ENCODE measurements at regions not wholly inside any gene's neighbourhood (a gene's known extent, or its start where the extent isn't known, plus 50 kb on each side); places are given as distances from the start of the nearest gene placed in this dataset.
"Not testable (repeated sequence)": the region's sequence is repeated elsewhere in the genome, so short reads cannot be mapped to it uniquely, and the experiment has no call there.

GRCh38 chr10:23540401-23541030, 101.6 kb downstream of the OTUD1 start:
- DNase-seq (ENCODE audit: extremely low read depth in 1 of 2, low read depth in 1 of 2), result no peak

- no peak for DNase-seq (ENCODE audit: extremely low read depth in 1 of 2, low read depth in 1 of 2)
Measured at GRCh38 chr10:23543691-23544380, 105.0 kb downstream of the OTUD1 start.

GRCh38 chr10:23545866-23546265, 107.0 kb downstream of the OTUD1 start:
- not testable (repeated sequence) for DNase-seq (ENCODE audit: extremely low read depth in 1 of 2, low read depth in 1 of 2)

GRCh38 chr10:23556727-23557440, 118.0 kb downstream of the OTUD1 start:
- DNase-seq (ENCODE audit: extremely low read depth in 1 of 2, low read depth in 1 of 2), result no peak

- DNase-seq (ENCODE audit: extremely low read depth in 1 of 2, low read depth in 1 of 2), result no peak
Measured at GRCh38 chr10:23557777-23558176, 118.9 kb downstream of the OTUD1 start.

GRCh38 chr10:23558361-23558799, 119.5 kb downstream of the OTUD1 start:
- no peak for DNase-seq (ENCODE audit: extremely low read depth in 1 of 2, low read depth in 1 of 2)

- DNase-seq (ENCODE audit: extremely low read depth in 1 of 2, low read depth in 1 of 2), result no peak
Measured at GRCh38 chr10:23568996-23569395, 130.1 kb downstream of the OTUD1 start.

- DNase-seq (ENCODE audit: extremely low read depth in 1 of 2, low read depth in 1 of 2), result no peak
Measured at GRCh38 chr10:23571884-23572283, 133.0 kb downstream of the OTUD1 start.

GRCh38 chr10:23581906-23582450, 143.1 kb downstream of the OTUD1 start:
- DNase-seq (ENCODE audit: extremely low read depth in 1 of 2, low read depth in 1 of 2), result no peak

GRCh38 chr10:23584396-23584795, 145.5 kb downstream of the OTUD1 start:
- no peak for DNase-seq (ENCODE audit: extremely low read depth in 1 of 2, low read depth in 1 of 2)

- DNase-seq (ENCODE audit: extremely low read depth in 1 of 2, low read depth in 1 of 2), result no peak
Measured at GRCh38 chr10:23585186-23585585, 146.3 kb downstream of the OTUD1 start.

GRCh38 chr10:23585666-23586065, 146.8 kb downstream of the OTUD1 start:
- no peak for DNase-seq (ENCODE audit: extremely low read depth in 1 of 2, low read depth in 1 of 2)

- DNase-seq (ENCODE audit: extremely low read depth in 1 of 2, low read depth in 1 of 2), result not testable (repeated sequence)
Measured at GRCh38 chr10:23595278-23595677, 156.4 kb downstream of the OTUD1 start.

- DNase-seq (ENCODE audit: extremely low read depth in 1 of 2, low read depth in 1 of 2), result no peak
Measured at GRCh38 chr10:23604613-23605012, 165.7 kb downstream of the OTUD1 start.

- no peak for DNase-seq (ENCODE audit: extremely low read depth in 1 of 2, low read depth in 1 of 2)
Measured at GRCh38 chr10:23606456-23606855, 167.6 kb downstream of the OTUD1 start.

GRCh38 chr10:23608926-23609325, 170.1 kb downstream of the OTUD1 start:
- no peak for DNase-seq (ENCODE audit: extremely low read depth in 1 of 2, low read depth in 1 of 2)

- DNase-seq (ENCODE audit: extremely low read depth in 1 of 2, low read depth in 1 of 2), result no peak
Measured at GRCh38 chr10:23610626-23611307, 171.9 kb downstream of the OTUD1 start.

GRCh38 chr10:23611308-23612029, 172.6 kb downstream of the OTUD1 start:
- no peak for DNase-seq (ENCODE audit: extremely low read depth in 1 of 2, low read depth in 1 of 2)

- no peak for DNase-seq (ENCODE audit: extremely low read depth in 1 of 2, low read depth in 1 of 2)
Measured at GRCh38 chr10:23613900-23614299, 175.0 kb downstream of the OTUD1 start.

- no peak for DNase-seq (ENCODE audit: extremely low read depth in 1 of 2, low read depth in 1 of 2)
Measured at GRCh38 chr10:23614483-23614882, 175.6 kb downstream of the OTUD1 start.
